NB4 (cell line): ENCODE measurements at regions not wholly inside any gene's neighbourhood (a gene's known extent, or its start where the extent isn't known, plus 50 kb on each side); places are given as distances from the start of the nearest gene placed in this dataset.

Experiments
- CTCF ChIP-seq: IDR thresholded peaks from one replicate; pipeline ENCODE4 v1.5.1; 2012; ENCODE audit warnings: low read depth, low read length
- POLR2A ChIP-seq: IDR thresholded peaks from 2 replicates; pipeline ENCODE4 v1.6.1; 2011; ENCODE audit warnings: mild to moderate bottlenecking; ENCODE audit not compliant: insufficient read length; ENCODE audit errors: extremely low read depth
- TF ChIP-seq, protein P1 (sequence below): IDR thresholded peaks from 2 replicates; pipeline ENCODE4 v1.6.1; 2011; ENCODE audit warnings: low read depth, low read length

GRCh38 chr9:73523391-73523790 lies 371.7 kb downstream of the ANXA1 start:
- no peak for TF ChIP-seq CTCF
- TF ChIP-seq POLR2A: no peak
- TF ChIP-seq, protein P1, sequence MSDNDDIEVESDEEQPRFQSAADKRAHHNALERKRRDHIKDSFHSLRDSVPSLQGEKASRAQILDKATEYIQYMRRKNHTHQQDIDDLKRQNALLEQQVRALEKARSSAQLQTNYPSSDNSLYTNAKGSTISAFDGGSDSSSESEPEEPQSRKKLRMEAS: no peak
